Activated CD4-positive, alpha-beta T cell treated with anti-CD3 and anti-CD28 coated beads, Interleukin-2, Interleukin-6, amounts not matched to agents 100 ng/mL and 50 ng/mL, durations not matched to agents 16 hours and 8 hours (primary cell): ENCODE measurements at regions not wholly inside any gene's neighbourhood (a gene's known extent, or its start where the extent isn't known, plus 50 kb on each side); places are given as distances from the start of the nearest gene placed in this dataset.

Experiments
- DNase-seq: peaks from one replicate; pipeline ENCODE4 v3.0.0-alpha.2; 2020

- no peak for DNase-seq
Measured at GRCh38 chr1:25033030-25033827, 103.2 kb upstream of the RUNX3 start.

GRCh38 chr1:25031966-25032667 lies 102.0 kb upstream of the RUNX3 start:
- peak; percentile 62 for DNase-seq

- peak; percentile 72 for DNase-seq
Measured at GRCh38 chr1:25031601-25031965, 101.5 kb upstream of the RUNX3 start.

GRCh38 chr1:25030674-25031589 lies 100.9 kb upstream of the RUNX3 start:
- peak; percentile 95 for DNase-seq

GRCh38 chr1:25030012-25030411 lies 99.9 kb upstream of the RUNX3 start:
- no peak for DNase-seq

- peak; percentile 89 for DNase-seq
Measured at GRCh38 chr1:25028907-25029599, 99.0 kb upstream of the RUNX3 start.

- no peak for DNase-seq
Measured at GRCh38 chr1:25028587-25028906, 98.5 kb upstream of the RUNX3 start.

GRCh38 chr1:25027822-25028586 lies 97.9 kb upstream of the RUNX3 start:
- no peak for DNase-seq

- DNase-seq, result no peak
Measured at GRCh38 chr1:25026730-25027450, 96.8 kb upstream of the RUNX3 start.

- no peak for DNase-seq
Measured at GRCh38 chr1:25026304-25026703, 96.2 kb upstream of the RUNX3 start.

- DNase-seq, result no peak
Measured at GRCh38 chr1:25024615-25025350, 94.7 kb upstream of the RUNX3 start.

- no peak for DNase-seq
Measured at GRCh38 chr1:25023826-25024225, 93.8 kb upstream of the RUNX3 start.

- no peak for DNase-seq
Measured at GRCh38 chr1:25023190-25023578, 93.1 kb upstream of the RUNX3 start.

GRCh38 chr1:25022361-25023189 lies 92.5 kb upstream of the RUNX3 start:
- DNase-seq, result peak; percentile 96

- no peak for DNase-seq
Measured at GRCh38 chr1:25021591-25022215, 91.6 kb upstream of the RUNX3 start.

GRCh38 chr1:25020851-25021590 lies 90.9 kb upstream of the RUNX3 start:
- DNase-seq, result no peak

- DNase-seq, result no peak
Measured at GRCh38 chr1:25020173-25020845, 90.2 kb upstream of the RUNX3 start.
